Left renal cortex interstitium (tissue), 4 donors: ENCODE measurements at regions not wholly inside any gene's neighbourhood (a gene's known extent, or its start where the extent isn't known, plus 50 kb on each side); places are given as distances from the start of the nearest gene placed in this dataset.

Experiments
- DNase-seq, 4 donors: peaks; one replicate each; pipeline ENCODE4 v3.0.0-alpha.2; 2013; ENCODE audit warnings: low read depth in 4 of 4, low spot score in 2 of 4, missing footprints in 1 of 4

- no peak for DNase-seq
Observed at GRCh38 chr6:14816116-14816859, 429.6 kb upstream of the JARID2 start.

GRCh38 chr6:14817074-14817473 lies 428.8 kb upstream of the JARID2 start:
- no peak for DNase-seq

DNA sequence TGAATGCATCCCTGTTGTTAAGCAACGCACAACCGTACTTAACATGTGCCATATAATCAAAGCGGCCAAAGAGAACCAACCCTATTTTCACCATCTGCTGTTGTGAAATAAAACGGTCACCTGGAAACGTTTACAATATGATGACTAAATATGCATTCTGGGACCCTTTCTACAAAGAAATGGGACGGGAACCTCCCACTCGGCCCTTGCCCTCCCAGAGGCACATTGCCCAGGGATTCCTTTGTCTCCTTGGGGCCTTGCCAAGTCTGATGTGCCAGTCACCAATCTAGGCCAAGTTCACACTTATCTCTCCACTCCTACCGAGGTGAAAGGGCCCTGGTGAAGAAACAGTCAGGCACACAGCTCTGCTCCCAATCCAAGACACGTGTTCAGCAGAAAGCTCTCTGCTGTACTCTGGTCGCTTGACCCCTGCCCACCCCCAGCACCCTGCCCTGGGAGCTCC lies 427.4 kb upstream of the JARID2 start:
- no peak for DNase-seq

DNA sequence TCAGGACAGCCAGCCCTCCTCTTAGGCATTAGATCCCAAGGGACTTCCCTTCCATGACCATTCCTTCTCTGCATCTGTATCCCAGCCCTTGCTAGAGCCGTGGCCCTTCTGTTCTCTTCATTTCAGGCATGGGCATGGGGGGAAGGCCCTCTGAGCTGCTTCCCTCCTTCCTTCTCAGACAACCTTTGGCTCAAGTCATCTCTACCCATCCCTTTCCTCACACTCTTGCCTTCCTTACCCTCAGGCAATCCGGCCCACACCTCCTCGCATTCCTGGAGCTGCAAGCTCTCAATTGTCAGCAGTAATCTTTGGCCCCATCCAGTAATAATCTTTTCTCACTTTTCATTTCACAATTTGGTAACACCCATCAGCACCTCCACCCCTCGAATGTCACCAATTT lies 426.9 kb upstream of the JARID2 start:
- DNase-seq = no peak

GRCh38 chr6:14819840-14820420 lies 425.9 kb upstream of the JARID2 start:
- DNase-seq = no peak

DNA sequence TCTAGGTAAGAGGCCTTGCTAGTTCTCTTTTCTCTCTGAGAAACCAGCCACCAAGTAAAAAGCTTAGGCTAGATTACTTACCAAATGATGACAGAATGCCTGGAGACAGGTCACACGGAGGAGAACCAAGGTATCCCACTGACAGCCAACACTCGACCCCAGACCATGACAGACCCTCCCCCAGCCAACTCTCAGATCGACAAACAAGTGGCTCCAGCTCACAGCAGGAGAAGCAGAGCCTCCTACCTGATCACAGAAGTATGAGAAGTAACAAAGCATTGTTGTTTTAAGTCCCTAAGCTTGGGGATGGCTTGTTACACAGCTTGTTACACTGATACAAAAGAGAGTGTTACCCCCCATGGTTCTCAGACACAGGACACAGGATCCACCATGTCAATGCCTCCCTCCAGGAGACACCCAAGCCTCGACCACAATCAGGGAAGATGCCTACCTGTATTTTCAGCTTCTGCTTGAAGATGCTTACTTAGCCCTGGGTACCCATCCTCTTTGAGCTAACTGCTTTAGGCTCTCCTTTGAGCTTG lies 423.8 kb upstream of the JARID2 start:
- no peak for DNase-seq

GRCh38 chr6:14822679-14823078 lies 423.2 kb upstream of the JARID2 start:
- no peak for DNase-seq

DNA sequence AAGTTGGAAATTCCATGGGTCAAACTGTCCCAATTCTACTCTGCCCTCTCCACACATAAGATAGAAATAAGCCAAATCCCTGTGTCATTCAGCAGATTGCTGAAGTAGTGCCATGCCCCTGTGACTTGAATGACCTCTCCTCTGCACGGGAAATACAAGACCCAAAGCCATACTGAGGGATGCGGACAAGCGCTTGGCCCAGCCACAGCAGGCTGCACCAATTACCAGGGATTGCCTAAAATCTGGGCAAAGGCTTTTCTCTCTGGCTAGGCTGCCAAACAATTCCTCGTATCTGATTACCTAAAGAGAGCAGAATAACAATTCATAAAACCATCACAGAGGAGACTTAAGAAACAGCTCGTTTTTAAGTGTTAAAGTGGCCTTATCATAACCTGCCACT lies 421.8 kb upstream of the JARID2 start:
- no peak for DNase-seq

- no peak for DNase-seq
Observed at GRCh38 chr6:14824484-14825275, 421.2 kb upstream of the JARID2 start.

DNA sequence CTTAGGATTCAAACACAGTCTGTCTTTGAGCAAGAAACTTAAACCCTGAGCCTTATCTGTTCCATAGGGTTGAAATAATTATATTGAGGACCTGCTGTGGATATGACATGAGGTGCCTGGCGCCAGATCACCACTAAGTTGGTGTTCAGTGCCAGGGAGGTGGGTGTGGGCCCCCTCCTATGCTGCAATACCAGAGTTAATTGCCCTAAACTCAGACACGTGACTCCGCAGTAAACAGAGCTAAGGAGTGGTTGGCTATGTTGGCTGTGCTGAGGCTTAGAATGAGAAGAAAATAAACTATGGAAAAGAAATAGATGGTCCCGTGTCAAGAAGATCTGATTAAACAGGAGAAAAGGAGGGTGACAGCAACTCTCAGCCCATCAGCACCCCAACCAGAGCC lies 419.4 kb upstream of the JARID2 start:
- DNase-seq = no peak

DNA sequence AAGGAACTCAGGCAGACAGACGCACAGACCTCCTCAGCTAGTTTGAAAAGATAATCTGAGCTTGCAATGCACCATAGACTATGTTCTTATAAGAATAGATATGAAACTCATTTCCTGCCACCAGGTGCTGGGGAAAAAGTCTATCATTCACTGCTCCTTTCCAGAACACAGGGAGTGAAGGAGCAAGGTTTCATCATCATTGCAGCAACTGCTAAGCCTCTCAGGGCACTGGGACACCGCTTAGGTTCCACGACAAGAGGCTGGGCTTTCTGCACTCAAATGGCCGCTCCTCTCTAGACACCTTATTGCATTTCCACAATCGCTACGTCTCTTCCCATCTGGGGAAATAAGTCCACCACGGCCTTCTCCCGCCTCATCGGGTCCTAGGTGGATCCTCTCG lies 418.5 kb upstream of the JARID2 start:
- DNase-seq = no peak

DNA sequence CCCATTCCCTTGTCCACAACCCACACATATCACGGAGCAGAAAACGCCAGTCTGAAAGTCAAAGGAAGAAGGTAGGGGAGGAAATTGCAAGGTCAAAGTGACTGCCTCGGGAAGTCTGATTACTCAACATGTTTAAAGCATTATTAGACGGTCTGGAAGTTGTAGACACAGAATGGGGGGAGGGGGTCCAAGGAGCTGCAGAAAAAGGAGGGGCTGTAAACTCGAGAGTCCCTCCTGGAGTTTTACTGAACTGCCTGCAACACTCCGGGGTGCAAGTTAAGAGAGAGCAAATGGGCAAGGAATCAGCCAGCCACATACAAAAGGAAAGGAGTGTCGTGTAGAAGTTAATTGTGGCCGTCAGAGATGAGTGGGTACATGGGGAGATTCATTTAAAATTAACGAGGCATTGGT lies 417.7 kb upstream of the JARID2 start:
- no peak for DNase-seq

GRCh38 chr6:14831070-14831469 lies 414.8 kb upstream of the JARID2 start:
- DNase-seq = no peak

DNA sequence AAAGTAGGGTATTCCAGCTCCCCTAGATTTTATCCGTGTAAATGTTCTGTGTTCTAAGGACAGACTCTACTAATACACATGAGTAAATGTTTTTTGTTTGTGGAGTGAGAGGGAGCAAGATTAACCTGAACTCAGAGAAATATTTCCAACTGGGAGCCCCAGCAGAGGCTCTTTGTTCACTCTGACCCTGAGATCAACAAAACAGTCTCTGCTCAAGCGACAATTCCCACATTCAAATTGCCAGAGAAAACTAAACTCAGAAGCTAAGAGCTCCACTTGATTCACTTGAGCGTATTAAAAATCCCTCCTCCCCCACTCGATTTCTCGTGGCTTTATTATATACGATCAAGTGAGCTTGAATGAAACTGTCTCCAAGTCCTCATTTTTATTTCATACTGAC lies 413.9 kb upstream of the JARID2 start:
- DNase-seq = no peak

DNA sequence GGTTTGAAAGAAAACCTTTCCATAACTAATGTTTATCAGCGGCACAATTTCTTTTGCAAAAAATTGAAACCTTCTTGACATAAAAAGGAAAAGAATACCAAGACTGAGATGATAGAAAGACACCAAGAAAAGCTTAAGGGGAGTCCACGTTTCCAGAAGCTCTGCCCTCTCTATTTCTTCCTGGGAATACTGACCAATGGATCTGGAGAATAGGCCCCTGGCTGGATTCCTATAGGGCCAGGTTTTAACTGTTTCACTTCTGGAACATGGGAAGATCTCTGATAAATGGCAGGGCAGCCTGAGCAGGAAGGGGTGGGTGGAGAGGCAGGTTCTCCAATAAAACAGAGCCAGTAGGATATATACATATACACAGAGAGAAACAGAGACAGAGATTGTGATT lies 413.4 kb upstream of the JARID2 start:
- no peak for DNase-seq

DNA sequence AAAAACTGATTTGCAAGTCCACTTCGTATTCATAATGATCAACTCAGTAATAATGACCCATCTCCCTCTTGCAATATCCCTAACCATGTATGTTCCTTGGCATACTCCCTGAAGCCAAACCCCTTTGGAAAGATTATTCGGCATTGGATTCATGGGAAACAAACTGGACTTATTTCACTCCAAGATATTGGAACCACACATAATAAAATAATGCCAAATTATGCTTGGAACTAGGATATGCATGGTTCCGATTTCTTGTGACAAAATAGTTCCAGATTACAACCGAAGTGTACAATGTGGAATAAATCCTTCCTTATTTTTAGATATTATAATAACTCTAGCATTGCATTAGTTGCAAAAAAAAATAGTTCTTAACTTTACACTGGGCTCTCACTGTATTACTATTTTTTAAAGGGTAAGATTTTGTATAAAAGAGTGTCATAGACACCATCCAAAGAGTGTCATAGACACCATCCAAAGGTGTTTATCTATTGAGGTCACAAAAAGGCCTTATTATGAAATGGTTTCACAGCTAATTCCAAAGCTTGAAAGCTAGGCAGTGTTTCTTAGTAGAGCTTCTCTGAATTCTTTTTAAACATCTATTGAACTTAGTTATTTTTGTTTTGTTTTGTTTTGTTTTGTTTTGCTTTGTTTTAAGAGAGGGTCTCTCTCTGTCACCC lies 410.9 kb upstream of the JARID2 start:
- DNase-seq = no peak

DNA sequence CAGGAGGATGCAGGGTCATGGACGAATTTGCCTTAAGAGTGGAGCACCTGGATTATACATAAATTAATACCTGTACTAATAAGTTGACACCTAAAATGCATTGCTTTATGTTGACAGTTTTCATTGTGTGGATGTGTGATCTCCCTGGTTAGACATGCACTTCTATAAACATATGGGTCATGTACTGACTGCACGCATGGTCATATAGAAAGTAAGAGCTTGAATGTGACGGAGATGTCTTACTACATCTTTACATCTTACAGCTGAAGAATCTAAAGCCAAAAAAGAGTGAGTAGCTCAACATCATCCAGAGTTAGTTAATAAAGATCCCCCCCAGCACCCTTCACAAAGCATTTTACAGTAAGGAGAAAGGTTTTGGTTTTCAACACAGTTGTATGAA lies 408.4 kb upstream of the JARID2 start:
- no peak for DNase-seq

DNA sequence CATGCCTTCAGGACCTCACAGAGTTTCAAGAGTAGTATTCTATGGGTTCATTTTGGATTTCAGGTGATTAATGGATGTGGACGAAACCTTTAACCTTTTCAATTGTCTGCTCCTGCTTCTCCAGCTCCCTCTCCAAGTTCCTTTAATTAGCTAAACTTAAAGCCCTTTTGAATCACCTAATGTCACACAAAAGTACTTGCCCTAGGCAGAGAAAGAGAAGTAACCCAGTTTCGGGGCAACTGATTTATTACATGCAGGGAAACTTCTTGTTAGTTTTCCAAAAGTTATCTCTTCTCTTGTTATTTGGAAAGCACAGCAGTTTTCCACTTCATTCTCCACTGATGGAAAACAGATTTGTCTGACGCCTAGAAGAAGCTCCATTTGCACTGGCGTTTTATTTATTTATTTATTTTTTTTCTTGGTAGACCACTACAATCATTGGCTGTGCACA lies 407.7 kb upstream of the JARID2 start:
- no peak for DNase-seq

- no peak for DNase-seq
Observed at GRCh38 chr6:14841901-14842421, 403.9 kb upstream of the JARID2 start.

DNA sequence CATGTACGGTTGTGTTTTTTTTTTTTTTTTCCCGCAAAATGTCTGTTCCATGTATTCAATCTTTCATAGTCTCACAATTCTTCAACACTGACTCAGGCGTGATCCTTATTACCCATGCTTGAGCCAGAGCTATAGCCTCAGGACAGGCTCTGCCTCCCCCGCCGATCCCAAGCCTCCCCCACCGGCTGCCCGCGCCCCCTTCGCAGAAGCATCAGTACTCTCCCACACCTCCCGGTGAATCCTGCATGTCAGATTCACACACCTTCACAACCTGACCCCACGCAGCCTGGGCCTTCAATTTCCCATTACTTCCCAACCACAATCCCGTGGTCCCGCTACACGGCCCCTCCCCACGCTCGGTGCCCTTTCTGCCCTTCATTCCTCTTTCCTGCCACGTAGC lies 401.5 kb upstream of the JARID2 start:
- DNase-seq = no peak

DNA sequence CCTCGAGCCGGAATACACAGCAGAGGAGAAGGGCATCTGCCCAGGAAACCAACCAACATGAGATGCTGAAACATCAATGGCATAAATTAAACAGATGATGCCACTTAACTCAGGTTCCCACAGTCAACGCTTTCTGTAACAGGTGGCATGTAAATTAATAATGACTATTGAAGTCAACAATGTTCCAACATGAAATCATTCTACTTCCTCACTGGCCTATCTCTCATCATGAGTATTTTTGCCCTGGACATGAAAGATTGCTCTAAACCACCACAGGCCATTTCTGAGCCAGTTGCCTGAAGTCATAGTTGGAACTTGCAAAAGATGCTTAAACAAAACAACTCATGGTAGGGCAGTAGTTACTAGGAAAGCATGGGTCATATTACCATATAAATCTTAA lies 397.9 kb upstream of the JARID2 start:
- DNase-seq = no peak
